Activated naive CD8-positive, alpha-beta T cell (primary cell): ENCODE measurements at regions not wholly inside any gene's neighbourhood (a gene's known extent, or its start where the extent isn't known, plus 50 kb on each side); places are given as distances from the start of the nearest gene placed in this dataset.

Experiments used
- H3K27ac Mint-ChIP-seq: one replicate; pipeline ENCODE4 v1.8.0; 2021; ENCODE audit warnings: mixed read lengths
- H3K27me3 Mint-ChIP-seq: one replicate; pipeline ENCODE4 v1.8.0; 2021; ENCODE audit warnings: mixed read lengths
- H3K36me3 Mint-ChIP-seq: one replicate; pipeline ENCODE4 v1.8.0; 2021; ENCODE audit warnings: mixed read lengths
- H3K4me1 Mint-ChIP-seq: one replicate; pipeline ENCODE4 v1.8.0; 2021; ENCODE audit warnings: low read depth, mixed read lengths
- H3K4me3 Mint-ChIP-seq: one replicate; pipeline ENCODE4 v1.8.0; 2021; ENCODE audit warnings: mild to moderate bottlenecking, mixed read lengths
- H3K9me3 Mint-ChIP-seq: one replicate; pipeline ENCODE4 v1.8.0; 2021; ENCODE audit warnings: low read depth, mixed read lengths

GRCh38 chr3:30268288-30268687 is 338.1 kb upstream of the TGFBR2 start:
- peaks cover 4% of the 10 kb centered on the region for H3K9me3 Mint-ChIP-seq
- no peak overlapping the region for H3K4me3 Mint-ChIP-seq
- H3K27ac Mint-ChIP-seq, result no peak overlapping the region
- peaks cover 7% of the 10 kb centered on the region for H3K36me3 Mint-ChIP-seq
- H3K4me1 Mint-ChIP-seq, result peaks cover 13% of the 10 kb centered on the region
- no peaks in the 10 kb centered on the region for H3K27me3 Mint-ChIP-seq

- Mint-ChIP-seq H3K27ac (no peak overlapping the region), H3K9me3 (peaks cover 4% of the 10 kb centered on the region), H3K4me1 (no peaks in the 10 kb centered on the region), H3K27me3 (no peaks in the 10 kb centered on the region), H3K4me3 (no peak overlapping the region), H3K36me3 (peaks cover 7% of the 10 kb centered on the region)
Observed at GRCh38 chr3:30269751-30270445, 336.5 kb upstream of the TGFBR2 start.

DNA sequence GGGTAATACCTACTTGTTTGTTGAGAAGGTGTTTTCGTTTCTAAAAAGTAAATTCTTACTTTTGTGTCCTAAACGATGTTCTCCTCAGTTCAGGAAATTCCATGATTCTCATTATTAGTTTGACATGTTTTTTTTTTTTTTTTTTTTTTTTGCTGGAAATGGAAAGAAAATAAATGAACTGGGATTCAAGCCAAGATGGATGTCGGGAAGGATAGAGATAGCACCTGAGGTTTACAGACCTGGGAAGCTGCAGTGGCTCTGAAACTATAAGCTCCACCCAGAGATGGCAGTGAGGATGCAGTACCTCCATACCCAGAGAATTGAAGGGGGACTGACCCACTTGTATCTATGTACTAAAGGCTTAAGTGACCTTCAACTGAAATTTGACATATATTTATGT is 334.6 kb upstream of the TGFBR2 start:
- Mint-ChIP-seq H3K27ac (no peak overlapping the region), H3K9me3 (no peaks in the 10 kb centered on the region), H3K4me1 (no peaks in the 10 kb centered on the region), H3K36me3 (peaks cover 3% of the 10 kb centered on the region), H3K27me3 (no peaks in the 10 kb centered on the region), H3K4me3 (no peak overlapping the region)

DNA sequence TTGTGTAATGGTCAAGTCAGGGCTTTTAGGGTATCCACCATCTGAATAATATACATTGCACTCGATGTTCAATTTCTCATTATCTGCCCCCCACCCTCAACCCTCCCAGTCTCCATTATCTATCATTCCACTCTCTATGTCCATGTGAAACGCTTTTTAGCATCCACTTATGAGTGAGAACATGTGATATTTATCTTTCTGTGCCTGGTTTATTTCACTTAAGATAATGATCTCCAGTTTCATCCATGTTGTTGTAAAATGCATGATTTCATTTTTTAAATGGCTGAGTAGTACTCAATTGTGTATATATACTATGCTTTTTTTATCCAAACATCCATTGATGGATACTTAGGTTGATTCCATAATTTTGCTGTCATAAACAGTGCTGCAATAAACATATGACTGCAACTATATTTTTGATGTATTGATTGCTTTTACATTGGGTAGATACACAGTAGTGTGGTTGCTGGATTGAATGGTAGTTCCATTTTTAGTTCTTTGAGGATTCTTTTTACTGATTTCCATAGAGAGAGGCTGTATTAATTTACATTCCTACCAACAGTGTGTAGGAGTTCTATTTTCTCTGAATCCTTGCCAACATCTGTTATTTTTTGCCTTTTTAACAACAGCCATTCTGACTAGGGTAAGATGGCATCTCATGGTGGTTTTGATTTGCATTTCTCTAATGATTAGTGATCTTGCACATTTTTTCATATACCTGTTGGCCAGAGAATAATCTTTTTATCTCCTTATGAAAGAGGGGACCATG is 332.9 kb upstream of the TGFBR2 start:
- Mint-ChIP-seq H3K9me3 (peaks cover 1% of the 10 kb centered on the region), H3K27me3 (no peaks in the 10 kb centered on the region), H3K4me3 (no peak overlapping the region), H3K36me3 (peaks cover 4% of the 10 kb centered on the region), H3K27ac (no peak overlapping the region), H3K4me1 (no peaks in the 10 kb centered on the region)

GRCh38 chr3:30277494-30277893 is 328.9 kb upstream of the TGFBR2 start:
- H3K27me3 Mint-ChIP-seq, result no peaks in the 10 kb centered on the region
- H3K27ac Mint-ChIP-seq, result no peak overlapping the region
- no peaks in the 10 kb centered on the region for H3K4me1 Mint-ChIP-seq
- H3K9me3 Mint-ChIP-seq, result peaks cover 3% of the 10 kb centered on the region
- H3K36me3 Mint-ChIP-seq, result peaks cover 5% of the 10 kb centered on the region
- H3K4me3 Mint-ChIP-seq, result no peak overlapping the region

GRCh38 chr3:30281526-30281925 is 324.9 kb upstream of the TGFBR2 start:
- Mint-ChIP-seq H3K36me3 (peaks cover 5% of the 10 kb centered on the region), H3K27me3 (no peaks in the 10 kb centered on the region), H3K4me3 (no peak overlapping the region), H3K4me1 (peaks cover 4% of the 10 kb centered on the region), H3K27ac (no peak overlapping the region), H3K9me3 (peaks cover 3% of the 10 kb centered on the region)

GRCh38 chr3:30282154-30282696 is 324.2 kb upstream of the TGFBR2 start:
- Mint-ChIP-seq H3K27me3 (no peaks in the 10 kb centered on the region), H3K9me3 (peaks cover 3% of the 10 kb centered on the region), H3K27ac (no peak overlapping the region)

DNA sequence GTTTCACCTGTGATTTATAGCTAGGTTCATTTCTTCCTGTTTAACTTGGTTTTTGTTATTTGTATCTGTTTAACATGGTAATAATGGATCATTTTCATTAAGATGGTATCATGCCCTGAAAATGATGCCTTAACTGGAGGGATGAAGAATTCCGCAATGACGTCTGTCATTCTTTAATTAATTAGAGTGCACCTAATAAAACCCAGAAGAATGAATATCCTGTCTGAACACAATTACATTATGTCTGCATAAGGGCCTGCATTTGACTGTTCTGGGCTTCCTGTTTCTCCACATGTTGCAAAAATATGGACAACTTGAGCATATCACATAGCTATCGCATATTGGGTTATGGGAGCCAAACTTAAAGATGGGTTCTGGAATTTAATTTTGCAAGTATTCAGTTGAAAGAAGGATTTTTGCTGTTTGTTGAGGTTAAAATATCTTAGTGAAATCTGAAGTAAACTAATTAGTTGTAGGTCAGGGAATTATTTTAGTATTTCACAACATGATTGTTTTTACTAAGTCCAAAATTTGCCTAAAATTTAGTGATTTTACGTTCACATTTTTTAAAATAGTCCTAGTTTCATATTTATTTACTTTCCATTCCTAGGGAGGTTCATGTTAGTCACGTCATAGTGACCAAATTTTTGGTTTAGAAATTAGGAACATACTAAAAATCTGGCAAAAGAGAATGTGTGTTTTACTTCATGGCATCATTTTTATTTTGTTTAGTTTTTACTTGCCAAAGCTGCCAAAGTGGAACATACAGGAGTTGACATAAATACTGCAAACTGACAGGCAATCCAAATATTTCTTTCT is 321.0 kb upstream of the TGFBR2 start:
- Mint-ChIP-seq H3K27me3 (no peaks in the 10 kb centered on the region), H3K9me3 (no peaks in the 10 kb centered on the region), H3K4me3 (no peak overlapping the region), H3K27ac (no peak overlapping the region), H3K36me3 (no peaks in the 10 kb centered on the region), H3K4me1 (peaks cover 16% of the 10 kb centered on the region)

More at GRCh38 chr3:30282154-30282696, 324.2 kb upstream of the TGFBR2 start:
- no peak overlapping the region for H3K4me3 Mint-ChIP-seq
- H3K36me3 Mint-ChIP-seq, result peaks cover 5% of the 10 kb centered on the region
- peaks cover 4% of the 10 kb centered on the region for H3K4me1 Mint-ChIP-seq

- Mint-ChIP-seq H3K4me3 (no peak overlapping the region), H3K27ac (no peak overlapping the region)
Observed at GRCh38 chr3:30286007-30286669, 320.3 kb upstream of the TGFBR2 start.

GRCh38 chr3:30286811-30287210 is 319.6 kb upstream of the TGFBR2 start:
- H3K27ac Mint-ChIP-seq, result no peak overlapping the region
- no peaks in the 10 kb centered on the region for H3K9me3 Mint-ChIP-seq
- H3K27me3 Mint-ChIP-seq, result no peaks in the 10 kb centered on the region
- peaks cover 16% of the 10 kb centered on the region for H3K4me1 Mint-ChIP-seq
- H3K36me3 Mint-ChIP-seq, result no peaks in the 10 kb centered on the region
- no peak overlapping the region for H3K4me3 Mint-ChIP-seq

More at GRCh38 chr3:30286007-30286669, 320.3 kb upstream of the TGFBR2 start:
- Mint-ChIP-seq H3K27me3 (no peaks in the 10 kb centered on the region), H3K4me1 (peaks cover 16% of the 10 kb centered on the region), H3K36me3 (no peaks in the 10 kb centered on the region), H3K9me3 (no peaks in the 10 kb centered on the region)

DNA sequence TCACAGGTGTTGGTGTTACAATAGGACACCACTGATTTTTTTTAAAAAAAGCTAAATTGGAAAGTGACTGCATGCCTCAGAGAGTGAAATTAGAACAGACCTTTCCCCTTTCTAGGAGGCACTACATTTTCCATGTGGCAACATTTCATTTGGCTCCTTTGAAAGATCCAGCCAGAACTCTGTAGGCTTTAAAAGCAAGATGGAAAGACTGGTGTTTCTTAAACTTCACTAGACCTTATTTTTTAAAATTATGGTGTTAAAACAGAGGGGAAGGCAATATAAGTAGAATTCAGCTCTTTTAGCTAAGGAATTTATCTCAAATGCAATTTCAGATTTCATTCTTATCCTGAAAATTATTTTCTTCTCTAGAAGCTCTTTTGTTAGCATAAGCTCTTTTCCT is 317.6 kb upstream of the TGFBR2 start:
- Mint-ChIP-seq H3K4me3 (no peak overlapping the region), H3K36me3 (no peaks in the 10 kb centered on the region), H3K27me3 (no peaks in the 10 kb centered on the region), H3K27ac (no peak overlapping the region), H3K4me1 (peaks cover 18% of the 10 kb centered on the region), H3K9me3 (no peaks in the 10 kb centered on the region)

- no peak overlapping the region for H3K27ac Mint-ChIP-seq
- H3K36me3 Mint-ChIP-seq, result no peaks in the 10 kb centered on the region
- no peaks in the 10 kb centered on the region for H3K9me3 Mint-ChIP-seq
- H3K4me1 Mint-ChIP-seq, result peaks cover 18% of the 10 kb centered on the region
- no peak overlapping the region for H3K4me3 Mint-ChIP-seq
- no peaks in the 10 kb centered on the region for H3K27me3 Mint-ChIP-seq
Observed at GRCh38 chr3:30289324-30289723, 317.1 kb upstream of the TGFBR2 start.

DNA sequence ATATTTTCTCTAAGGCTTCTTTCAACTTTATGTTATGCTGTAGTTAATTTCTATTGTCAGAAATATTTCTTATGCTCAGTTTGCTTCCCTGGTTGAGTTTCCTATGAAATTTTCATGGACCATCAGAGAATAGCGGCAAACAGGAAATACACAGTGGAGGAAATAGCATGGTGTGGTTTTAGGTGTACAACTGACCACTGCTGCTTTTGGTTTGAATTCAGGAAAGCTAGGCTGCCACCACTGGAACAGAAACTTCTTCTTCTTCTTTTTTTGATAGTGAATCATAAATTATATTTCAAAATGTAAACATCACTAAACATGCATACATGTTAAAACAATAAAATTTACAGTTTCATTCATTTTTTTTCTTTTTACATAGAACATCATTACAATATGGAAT is 316.6 kb upstream of the TGFBR2 start:
- Mint-ChIP-seq H3K36me3 (no peaks in the 10 kb centered on the region), H3K27me3 (no peaks in the 10 kb centered on the region), H3K4me1 (peaks cover 18% of the 10 kb centered on the region), H3K27ac (no peak overlapping the region), H3K9me3 (no peaks in the 10 kb centered on the region), H3K4me3 (no peak overlapping the region)

DNA sequence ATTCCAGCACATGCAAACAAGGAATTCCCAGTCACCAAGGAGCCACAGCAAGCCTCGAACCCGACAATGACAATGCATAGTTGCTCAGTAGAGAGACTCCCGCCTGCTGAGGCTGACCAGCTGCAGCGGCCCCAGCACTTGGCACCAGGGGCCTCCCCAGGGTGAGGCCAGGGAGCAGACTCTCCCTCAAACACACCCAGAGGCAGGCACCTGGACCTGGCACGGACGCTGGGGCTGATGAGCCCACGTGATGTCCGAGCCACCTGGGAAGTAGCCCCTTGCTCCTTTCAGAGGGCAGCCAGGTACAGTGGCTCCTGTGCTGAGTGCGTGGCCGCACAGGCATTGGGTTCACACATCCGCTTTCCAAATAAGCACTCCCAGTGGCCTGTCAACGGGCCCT is 315.9 kb upstream of the TGFBR2 start:
- H3K9me3 Mint-ChIP-seq, result no peaks in the 10 kb centered on the region
- H3K4me3 Mint-ChIP-seq, result no peak overlapping the region
- H3K36me3 Mint-ChIP-seq, result no peaks in the 10 kb centered on the region
- peaks cover 16% of the 10 kb centered on the region for H3K4me1 Mint-ChIP-seq
- H3K27me3 Mint-ChIP-seq, result no peaks in the 10 kb centered on the region
- no peak overlapping the region for H3K27ac Mint-ChIP-seq
